ENCODE measurements at regions not wholly inside any gene's neighbourhood (a gene's known extent, or its start where the extent isn't known, plus 50 kb on each side); places are given as distances from the start of the nearest gene placed in this dataset.

DNA sequence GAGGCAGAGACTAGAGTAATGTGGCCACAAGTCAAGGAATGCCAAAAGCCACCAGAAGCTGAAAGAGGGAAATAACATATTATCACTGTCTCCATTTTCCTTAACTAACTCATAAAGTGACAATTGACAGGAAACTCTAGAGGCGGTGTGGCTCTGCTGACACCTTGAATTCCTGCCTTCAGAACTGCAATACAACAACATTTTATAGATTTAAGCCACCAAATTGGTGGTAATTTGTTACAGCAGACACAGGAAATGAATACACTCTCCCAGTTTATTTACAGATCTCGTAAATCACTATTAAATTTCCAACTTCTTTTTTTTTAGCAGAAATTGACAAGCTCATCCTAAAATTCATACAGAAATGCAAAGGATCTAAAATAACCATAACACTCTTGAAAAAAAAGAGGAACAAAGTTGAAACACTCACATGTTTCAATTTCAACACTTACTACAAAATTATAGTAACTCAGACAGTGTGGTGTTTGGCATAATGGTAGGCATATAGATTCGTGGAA is 449.9 kb downstream of the OTOL1 start:
- no peak for TF ChIP-seq TCF12 (IDR thresholded peaks at IDR 0.05; ENCODE audit: low read depth, low read length)
- TF ChIP-seq, protein P1, sequence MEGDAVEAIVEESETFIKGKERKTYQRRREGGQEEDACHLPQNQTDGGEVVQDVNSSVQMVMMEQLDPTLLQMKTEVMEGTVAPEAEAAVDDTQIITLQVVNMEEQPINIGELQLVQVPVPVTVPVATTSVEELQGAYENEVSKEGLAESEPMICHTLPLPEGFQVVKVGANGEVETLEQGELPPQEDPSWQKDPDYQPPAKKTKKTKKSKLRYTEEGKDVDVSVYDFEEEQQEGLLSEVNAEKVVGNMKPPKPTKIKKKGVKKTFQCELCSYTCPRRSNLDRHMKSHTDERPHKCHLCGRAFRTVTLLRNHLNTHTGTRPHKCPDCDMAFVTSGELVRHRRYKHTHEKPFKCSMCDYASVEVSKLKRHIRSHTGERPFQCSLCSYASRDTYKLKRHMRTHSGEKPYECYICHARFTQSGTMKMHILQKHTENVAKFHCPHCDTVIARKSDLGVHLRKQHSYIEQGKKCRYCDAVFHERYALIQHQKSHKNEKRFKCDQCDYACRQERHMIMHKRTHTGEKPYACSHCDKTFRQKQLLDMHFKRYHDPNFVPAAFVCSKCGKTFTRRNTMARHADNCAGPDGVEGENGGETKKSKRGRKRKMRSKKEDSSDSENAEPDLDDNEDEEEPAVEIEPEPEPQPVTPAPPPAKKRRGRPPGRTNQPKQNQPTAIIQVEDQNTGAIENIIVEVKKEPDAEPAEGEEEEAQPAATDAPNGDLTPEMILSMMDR (IDR thresholded peaks at IDR 0.05 in 2 of 3, conservative IDR thresholded peaks at IDR 0.05 in 1 of 3; ENCODE audit: control insufficient read depth in 2 of 3, extremely low read depth in 1 of 3, insufficient read depth in 1 of 3, low read depth in 3 of 3, low read length in 3 of 3), result no peak
- no peak for TF ChIP-seq RBBP5 (conservative IDR thresholded peaks at IDR 0.05)
- TF ChIP-seq POLR2AphosphoS5 (IDR thresholded peaks at IDR 0.05; ENCODE audit: low read length), result no peak
- TF ChIP-seq ZNF274 (IDR thresholded peaks at IDR 0.05; ENCODE audit: insufficient read depth, insufficient read length), result no peak
- TF ChIP-seq, protein P2, sequence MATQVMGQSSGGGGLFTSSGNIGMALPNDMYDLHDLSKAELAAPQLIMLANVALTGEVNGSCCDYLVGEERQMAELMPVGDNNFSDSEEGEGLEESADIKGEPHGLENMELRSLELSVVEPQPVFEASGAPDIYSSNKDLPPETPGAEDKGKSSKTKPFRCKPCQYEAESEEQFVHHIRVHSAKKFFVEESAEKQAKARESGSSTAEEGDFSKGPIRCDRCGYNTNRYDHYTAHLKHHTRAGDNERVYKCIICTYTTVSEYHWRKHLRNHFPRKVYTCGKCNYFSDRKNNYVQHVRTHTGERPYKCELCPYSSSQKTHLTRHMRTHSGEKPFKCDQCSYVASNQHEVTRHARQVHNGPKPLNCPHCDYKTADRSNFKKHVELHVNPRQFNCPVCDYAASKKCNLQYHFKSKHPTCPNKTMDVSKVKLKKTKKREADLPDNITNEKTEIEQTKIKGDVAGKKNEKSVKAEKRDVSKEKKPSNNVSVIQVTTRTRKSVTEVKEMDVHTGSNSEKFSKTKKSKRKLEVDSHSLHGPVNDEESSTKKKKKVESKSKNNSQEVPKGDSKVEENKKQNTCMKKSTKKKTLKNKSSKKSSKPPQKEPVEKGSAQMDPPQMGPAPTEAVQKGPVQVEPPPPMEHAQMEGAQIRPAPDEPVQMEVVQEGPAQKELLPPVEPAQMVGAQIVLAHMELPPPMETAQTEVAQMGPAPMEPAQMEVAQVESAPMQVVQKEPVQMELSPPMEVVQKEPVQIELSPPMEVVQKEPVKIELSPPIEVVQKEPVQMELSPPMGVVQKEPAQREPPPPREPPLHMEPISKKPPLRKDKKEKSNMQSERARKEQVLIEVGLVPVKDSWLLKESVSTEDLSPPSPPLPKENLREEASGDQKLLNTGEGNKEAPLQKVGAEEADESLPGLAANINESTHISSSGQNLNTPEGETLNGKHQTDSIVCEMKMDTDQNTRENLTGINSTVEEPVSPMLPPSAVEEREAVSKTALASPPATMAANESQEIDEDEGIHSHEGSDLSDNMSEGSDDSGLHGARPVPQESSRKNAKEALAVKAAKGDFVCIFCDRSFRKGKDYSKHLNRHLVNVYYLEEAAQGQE (IDR thresholded peaks at IDR 0.05; ENCODE audit: low read depth, low read length), result no peak
- TF ChIP-seq, protein P3, sequence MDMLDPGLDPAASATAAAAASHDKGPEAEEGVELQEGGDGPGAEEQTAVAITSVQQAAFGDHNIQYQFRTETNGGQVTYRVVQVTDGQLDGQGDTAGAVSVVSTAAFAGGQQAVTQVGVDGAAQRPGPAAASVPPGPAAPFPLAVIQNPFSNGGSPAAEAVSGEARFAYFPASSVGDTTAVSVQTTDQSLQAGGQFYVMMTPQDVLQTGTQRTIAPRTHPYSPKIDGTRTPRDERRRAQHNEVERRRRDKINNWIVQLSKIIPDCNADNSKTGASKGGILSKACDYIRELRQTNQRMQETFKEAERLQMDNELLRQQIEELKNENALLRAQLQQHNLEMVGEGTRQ (IDR thresholded peaks at IDR 0.05; ENCODE audit: borderline replicate concordance, low read depth, low read length), result no peak
- no peak for TF ChIP-seq MXI1 (IDR thresholded peaks at IDR 0.05; ENCODE audit: low read depth, low read length)
- TF ChIP-seq TARDBP (IDR thresholded peaks at IDR 0.05; ENCODE audit: borderline replicate concordance), result no peak
- no peak for TF ChIP-seq SP1 (IDR thresholded peaks at IDR 0.05; ENCODE audit: low read depth, low read length)
- no peak for TF ChIP-seq NFIC (IDR thresholded peaks at IDR 0.05; ENCODE audit: low read depth, low read length)
- no peak for TF ChIP-seq TBL1XR1 (IDR thresholded peaks at IDR 0.05; ENCODE audit: low read depth, low read length)
- no peak for TF ChIP-seq SIN3A (IDR thresholded peaks at IDR 0.05; ENCODE audit: low read depth, low read length)
